ENCODE measurements at regions not wholly inside any gene's neighbourhood (a gene's known extent, or its start where the extent isn't known, plus 50 kb on each side); places are given as distances from the start of the nearest gene placed in this dataset.

GRCh38 chr6:40195428-40196134, 261.3 kb upstream of the MOCS1 start:
- Histone ChIP-seq H2AFZ (ENCODE audit: low read depth, low read length) (no peak overlapping the region), H3K4me1 (ENCODE audit: insufficient read depth, low read length) (no peaks in the 10 kb centered on the region), H3K36me3 (ENCODE audit: insufficient read depth, low read length) (no peaks in the 10 kb centered on the region), H3K9me3 (ENCODE audit: low read length) (no peaks in the 10 kb centered on the region), H3K27me3 (ENCODE audit: insufficient read depth, low read length) (no peaks in the 10 kb centered on the region), H3K4me3 (ENCODE audit: low read length) (no peak overlapping the region)

GRCh38 chr6:40194447-40195170, 260.3 kb upstream of the MOCS1 start:
- H3K4me1 ChIP-seq (ENCODE audit: insufficient read depth, low read length) = no peaks in the 10 kb centered on the region
- no peaks in the 10 kb centered on the region for H3K36me3 ChIP-seq (ENCODE audit: insufficient read depth, low read length)
- no peaks in the 10 kb centered on the region for H3K9me3 ChIP-seq (ENCODE audit: low read length)

GRCh38 chr6:40192516-40192915, 258.3 kb upstream of the MOCS1 start:
- Histone ChIP-seq H3K4me3 (ENCODE audit: low read length) (no peak overlapping the region), H3K36me3 (ENCODE audit: insufficient read depth, low read length) (no peaks in the 10 kb centered on the region), H2AFZ (ENCODE audit: low read depth, low read length) (no peak overlapping the region), H3K9me3 (ENCODE audit: low read length) (no peaks in the 10 kb centered on the region), H3K27me3 (ENCODE audit: insufficient read depth, low read length) (no peaks in the 10 kb centered on the region), H3K4me1 (ENCODE audit: insufficient read depth, low read length) (no peaks in the 10 kb centered on the region)

More at GRCh38 chr6:40194447-40195170, 260.3 kb upstream of the MOCS1 start:
- H3K27me3 ChIP-seq (ENCODE audit: insufficient read depth, low read length) = no peaks in the 10 kb centered on the region
- no peak overlapping the region for H3K4me3 ChIP-seq (ENCODE audit: low read length)
- H2AFZ ChIP-seq (ENCODE audit: low read depth, low read length) = no peak overlapping the region

- Histone ChIP-seq H3K27me3 (ENCODE audit: insufficient read depth, low read length) (no peaks in the 10 kb centered on the region), H3K36me3 (ENCODE audit: insufficient read depth, low read length) (no peaks in the 10 kb centered on the region), H3K4me1 (ENCODE audit: insufficient read depth, low read length) (no peaks in the 10 kb centered on the region), H3K4me3 (ENCODE audit: low read length) (no peak overlapping the region), H3K9me3 (ENCODE audit: low read length) (no peaks in the 10 kb centered on the region), H2AFZ (ENCODE audit: low read depth, low read length) (no peak overlapping the region)
These were observed 254.7 kb upstream of the MOCS1 start for GRCh38 chr6:40188931-40189330.

- Histone ChIP-seq H3K36me3 (ENCODE audit: insufficient read depth, low read length) (no peaks in the 10 kb centered on the region), H3K4me3 (ENCODE audit: low read length) (no peak overlapping the region), H3K9me3 (ENCODE audit: low read length) (no peaks in the 10 kb centered on the region), H3K27me3 (ENCODE audit: insufficient read depth, low read length) (no peaks in the 10 kb centered on the region), H2AFZ (ENCODE audit: low read depth, low read length) (no peak overlapping the region), H3K4me1 (ENCODE audit: insufficient read depth, low read length) (no peaks in the 10 kb centered on the region)
These were observed 253.4 kb upstream of the MOCS1 start for GRCh38 chr6:40187535-40188144.

- H2AFZ ChIP-seq (ENCODE audit: low read depth, low read length) = no peak overlapping the region
- no peaks in the 10 kb centered on the region for H3K9me3 ChIP-seq (ENCODE audit: low read length)
- H3K27me3 ChIP-seq (ENCODE audit: insufficient read depth, low read length) = no peaks in the 10 kb centered on the region
- no peaks in the 10 kb centered on the region for H3K36me3 ChIP-seq (ENCODE audit: insufficient read depth, low read length)
- no peak overlapping the region for H3K4me3 ChIP-seq (ENCODE audit: low read length)
- H3K4me1 ChIP-seq (ENCODE audit: insufficient read depth, low read length) = no peaks in the 10 kb centered on the region
These were observed 251.2 kb upstream of the MOCS1 start for GRCh38 chr6:40185486-40185885.

- Histone ChIP-seq H3K4me3 (ENCODE audit: low read length) (no peak overlapping the region), H3K4me1 (ENCODE audit: insufficient read depth, low read length) (no peaks in the 10 kb centered on the region), H3K36me3 (ENCODE audit: insufficient read depth, low read length) (no peaks in the 10 kb centered on the region), H2AFZ (ENCODE audit: low read depth, low read length) (no peak overlapping the region), H3K9me3 (ENCODE audit: low read length) (no peaks in the 10 kb centered on the region), H3K27me3 (ENCODE audit: insufficient read depth, low read length) (no peaks in the 10 kb centered on the region)
These were observed 249.6 kb upstream of the MOCS1 start for GRCh38 chr6:40183902-40184301.

- Histone ChIP-seq H3K4me3 (ENCODE audit: low read length) (no peak overlapping the region), H3K4me1 (ENCODE audit: insufficient read depth, low read length) (no peaks in the 10 kb centered on the region), H3K9me3 (ENCODE audit: low read length) (no peaks in the 10 kb centered on the region), H3K27me3 (ENCODE audit: insufficient read depth, low read length) (no peaks in the 10 kb centered on the region), H2AFZ (ENCODE audit: low read depth, low read length) (no peak overlapping the region), H3K36me3 (ENCODE audit: insufficient read depth, low read length) (no peaks in the 10 kb centered on the region)
These were observed 247.1 kb upstream of the MOCS1 start for GRCh38 chr6:40181367-40181766.

GRCh38 chr6:40180271-40180670, 246.0 kb upstream of the MOCS1 start:
- H3K27me3 ChIP-seq (ENCODE audit: insufficient read depth, low read length) = no peaks in the 10 kb centered on the region
- no peaks in the 10 kb centered on the region for H3K4me1 ChIP-seq (ENCODE audit: insufficient read depth, low read length)

GRCh38 chr6:40179496-40179895, 245.2 kb upstream of the MOCS1 start:
- no peak overlapping the region for H2AFZ ChIP-seq (ENCODE audit: low read depth, low read length)
- H3K4me1 ChIP-seq (ENCODE audit: insufficient read depth, low read length) = no peaks in the 10 kb centered on the region
- no peak overlapping the region for H3K4me3 ChIP-seq (ENCODE audit: low read length)
- no peaks in the 10 kb centered on the region for H3K36me3 ChIP-seq (ENCODE audit: insufficient read depth, low read length)
- H3K27me3 ChIP-seq (ENCODE audit: insufficient read depth, low read length) = no peaks in the 10 kb centered on the region
- H3K9me3 ChIP-seq (ENCODE audit: low read length) = no peaks in the 10 kb centered on the region

More at GRCh38 chr6:40180271-40180670, 246.0 kb upstream of the MOCS1 start:
- no peak overlapping the region for H2AFZ ChIP-seq (ENCODE audit: low read depth, low read length)
- H3K9me3 ChIP-seq (ENCODE audit: low read length) = no peaks in the 10 kb centered on the region
- no peaks in the 10 kb centered on the region for H3K36me3 ChIP-seq (ENCODE audit: insufficient read depth, low read length)
- H3K4me3 ChIP-seq (ENCODE audit: low read length) = no peak overlapping the region

GRCh38 chr6:40177598-40177997, 243.3 kb upstream of the MOCS1 start:
- Histone ChIP-seq H3K36me3 (ENCODE audit: insufficient read depth, low read length) (no peaks in the 10 kb centered on the region), H2AFZ (ENCODE audit: low read depth, low read length) (no peak overlapping the region), H3K4me3 (ENCODE audit: low read length) (no peak overlapping the region), H3K27me3 (ENCODE audit: insufficient read depth, low read length) (no peaks in the 10 kb centered on the region), H3K9me3 (ENCODE audit: low read length) (no peaks in the 10 kb centered on the region), H3K4me1 (ENCODE audit: insufficient read depth, low read length) (no peaks in the 10 kb centered on the region)

- no peaks in the 10 kb centered on the region for H3K27me3 ChIP-seq (ENCODE audit: insufficient read depth, low read length)
- no peaks in the 10 kb centered on the region for H3K9me3 ChIP-seq (ENCODE audit: low read length)
- H3K4me1 ChIP-seq (ENCODE audit: insufficient read depth, low read length) = no peaks in the 10 kb centered on the region
- no peak overlapping the region for H3K4me3 ChIP-seq (ENCODE audit: low read length)
- no peaks in the 10 kb centered on the region for H3K36me3 ChIP-seq (ENCODE audit: insufficient read depth, low read length)
- no peak overlapping the region for H2AFZ ChIP-seq (ENCODE audit: low read depth, low read length)
These were observed 241.9 kb upstream of the MOCS1 start for GRCh38 chr6:40176152-40176551.

- no peaks in the 10 kb centered on the region for H3K27me3 ChIP-seq (ENCODE audit: insufficient read depth, low read length)
- H3K36me3 ChIP-seq (ENCODE audit: insufficient read depth, low read length) = no peaks in the 10 kb centered on the region
- no peak overlapping the region for H3K4me3 ChIP-seq (ENCODE audit: low read length)
- H2AFZ ChIP-seq (ENCODE audit: low read depth, low read length) = no peak overlapping the region
- no peaks in the 10 kb centered on the region for H3K4me1 ChIP-seq (ENCODE audit: insufficient read depth, low read length)
- H3K9me3 ChIP-seq (ENCODE audit: low read length) = no peaks in the 10 kb centered on the region
These were observed 238.0 kb upstream of the MOCS1 start for GRCh38 chr6:40172272-40172671.
